Effector memory CD8-positive, alpha-beta T cell (primary cell): ENCODE measurements at regions not wholly inside any gene's neighbourhood (a gene's known extent, or its start where the extent isn't known, plus 50 kb on each side); places are given as distances from the start of the nearest gene placed in this dataset.
"Not testable (repeated sequence)": the region's sequence is repeated elsewhere in the genome, so short reads cannot be mapped to it uniquely, and the experiment has no call there.

Experiments
- ATAC-seq: fragments of 150-1000 bp; cut with Tn5 transposase; replicated peaks from 2 replicates; pipeline ENCODE4 v1.10.0; 2021; ENCODE audit warnings: mild to moderate bottlenecking, moderate library complexity
- DNase-seq, 3 experiments: peaks; one replicate each; pipeline ENCODE4 v3.0.0; 2021
- H3K27ac Mint-ChIP-seq, 2 donors: one replicate each; pipeline ENCODE4 v1.8.0; 2022; ENCODE audit warnings: mild to moderate bottlenecking in 2 of 2, mixed read lengths in 2 of 2, moderate library complexity in 2 of 2
- H3K27me3 Mint-ChIP-seq, 2 donors: one replicate each; pipeline ENCODE4 v1.8.0; 2022; ENCODE audit warnings: mixed read lengths in 2 of 2
- H3K36me3 Mint-ChIP-seq: one replicate; pipeline ENCODE4 v1.8.0; 2022; ENCODE audit warnings: mild to moderate bottlenecking, moderate library complexity, mixed read lengths; ENCODE audit not compliant: insufficient read depth
- H3K4me1 Mint-ChIP-seq, 2 donors: one replicate each; pipeline ENCODE4 v1.8.0; 2022; ENCODE audit warnings: low read depth in 2 of 2, mixed read lengths in 2 of 2
- H3K4me3 Mint-ChIP-seq, 2 donors: one replicate each; pipeline ENCODE4 v1.8.0; 2022; ENCODE audit warnings: mild to moderate bottlenecking in 2 of 2, mixed read lengths in 2 of 2, moderate library complexity in 2 of 2
- H3K9me3 Mint-ChIP-seq, 2 donors: one replicate each; pipeline ENCODE4 v1.8.0; 2022; ENCODE audit warnings: mixed read lengths in 2 of 2

DNA sequence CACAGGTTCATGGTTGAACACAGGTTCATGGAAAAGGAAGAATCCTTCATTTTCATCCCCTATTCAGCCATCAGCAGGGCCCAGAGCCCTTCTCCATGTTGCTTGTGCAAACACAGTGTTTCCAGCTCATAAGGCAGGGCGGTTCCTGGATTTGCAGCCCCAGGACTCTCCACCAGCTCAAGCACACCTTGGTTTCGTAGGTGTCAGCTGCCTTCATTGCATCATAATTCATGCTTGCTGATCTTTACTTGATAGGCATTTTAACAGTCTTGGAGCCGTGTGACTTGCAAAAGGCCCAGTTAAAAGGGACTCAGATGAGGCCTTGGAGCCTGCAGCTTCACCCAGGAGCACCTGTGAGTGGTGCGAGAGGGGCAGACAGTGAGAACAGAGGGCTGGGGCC is 318.1 kb upstream of the B3GAT1 start:
- Mint-ChIP-seq H3K9me3 (no peaks in the 10 kb centered on the region), H3K36me3 (peaks cover 3% of the 10 kb centered on the region), H3K4me3 (no peak overlapping the region), H3K27me3 (peaks cover 40 to 56% of the 10 kb centered on the region in 2 donors), H3K4me1 (peaks cover 3 to 5% of the 10 kb centered on the region in 2 donors), H3K27ac (no peak overlapping the region)
- no peak for ATAC-seq
- DNase-seq, result no peak

GRCh38 chr11:134728186-134728585 is 316.1 kb upstream of the B3GAT1 start:
- no peak overlapping the region for H3K27ac Mint-ChIP-seq
- DNase-seq (no peak), ATAC-seq (no peak)
- no peaks in the 10 kb centered on the region for H3K9me3 Mint-ChIP-seq
- no peak overlapping the region for H3K4me3 Mint-ChIP-seq
- peaks cover 0 to 3% of the 10 kb centered on the region in 2 donors for H3K4me1 Mint-ChIP-seq
- peaks cover 44 to 69% of the 10 kb centered on the region in 2 donors for H3K27me3 Mint-ChIP-seq
- H3K36me3 Mint-ChIP-seq, result peaks cover 3% of the 10 kb centered on the region

- Mint-ChIP-seq H3K27ac (no peak overlapping the region), H3K9me3 (no peaks in the 10 kb centered on the region), H3K36me3 (peaks cover 3% of the 10 kb centered on the region), H3K4me1 (peaks cover 0 to 3% of the 10 kb centered on the region in 2 donors), H3K27me3 (peaks cover 46 to 71% of the 10 kb centered on the region in 2 donors), H3K4me3 (no peak overlapping the region)
- ATAC-seq (no peak), DNase-seq (no peak)
These were observed 315.6 kb upstream of the B3GAT1 start for GRCh38 chr11:134727636-134728035.

DNA sequence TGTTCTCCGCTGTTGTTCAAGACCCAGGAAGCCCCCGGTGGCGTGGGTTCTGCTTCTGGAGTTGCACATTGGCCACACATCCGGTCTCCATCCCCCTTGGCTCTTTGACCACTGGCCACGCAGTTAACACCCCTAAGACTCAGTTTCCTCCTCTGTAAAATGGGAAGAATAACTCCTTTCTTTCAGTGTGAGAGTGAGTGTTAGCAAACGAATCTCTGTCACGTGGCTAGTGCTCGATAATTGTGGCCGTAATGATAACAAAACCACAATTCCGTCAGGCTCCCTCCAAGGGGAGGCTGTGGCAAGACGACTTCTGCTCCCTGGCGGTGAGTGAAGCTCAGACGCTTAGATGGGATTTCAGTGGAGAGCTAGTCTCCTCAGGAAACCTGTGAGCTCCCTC is 315.2 kb upstream of the B3GAT1 start:
- DNase-seq (no peak), ATAC-seq (no peak)
- Mint-ChIP-seq H3K27me3 (peaks cover 46 to 71% of the 10 kb centered on the region in 2 donors), H3K27ac (no peak overlapping the region), H3K4me1 (peaks cover 0 to 3% of the 10 kb centered on the region in 2 donors), H3K36me3 (peaks cover 3% of the 10 kb centered on the region), H3K9me3 (no peaks in the 10 kb centered on the region), H3K4me3 (no peak overlapping the region)

DNA sequence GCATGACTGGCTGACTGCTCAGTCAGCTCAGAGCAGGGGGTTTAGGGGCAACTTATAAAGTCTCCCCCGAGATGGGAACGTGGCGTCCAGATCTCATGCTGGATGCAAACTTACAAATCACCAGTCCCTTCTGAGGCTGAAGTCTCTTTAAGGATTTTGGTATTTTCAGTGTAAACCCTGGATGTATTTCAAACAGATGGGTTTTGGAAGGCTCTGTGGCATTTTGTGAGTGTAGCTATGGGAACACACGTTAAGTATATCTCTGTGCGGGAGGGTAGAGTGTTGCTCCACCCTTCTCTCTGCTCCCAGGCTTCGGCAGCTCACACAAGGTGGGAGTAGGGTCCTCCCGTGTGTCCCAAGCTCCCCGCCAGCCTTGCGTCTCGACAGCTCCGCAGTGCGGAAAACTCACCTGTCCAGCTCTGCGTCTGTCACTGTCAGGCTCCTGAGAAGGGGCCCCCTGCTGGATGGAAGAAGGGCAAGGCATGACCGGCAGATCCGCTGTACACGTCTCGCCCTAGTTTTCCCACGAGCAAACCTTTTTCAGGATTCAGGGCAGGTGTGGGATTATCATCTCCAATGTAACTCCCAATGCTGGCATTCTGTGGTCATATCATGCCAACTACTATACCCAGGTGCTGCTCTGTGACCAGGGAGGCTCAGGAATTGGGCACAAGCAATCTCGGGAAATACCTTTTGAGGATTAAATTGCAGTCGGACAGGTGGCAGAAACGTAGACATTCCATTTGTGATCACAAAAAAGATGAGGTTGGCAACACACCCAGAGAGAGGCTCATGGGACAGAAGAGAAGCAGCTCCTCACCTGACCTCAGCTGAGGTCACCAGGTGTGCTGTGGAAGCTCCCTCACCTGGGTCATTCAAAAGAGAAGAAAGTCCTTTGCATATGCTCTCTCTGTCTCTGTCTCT is 313.9 kb upstream of the B3GAT1 start:
- H3K27ac Mint-ChIP-seq, result no peak overlapping the region
- no peak overlapping the region for H3K4me3 Mint-ChIP-seq
- no peaks in the 10 kb centered on the region for H3K9me3 Mint-ChIP-seq
- ATAC-seq (no peak), DNase-seq (no peak)
- H3K36me3 Mint-ChIP-seq, result peaks cover 3% of the 10 kb centered on the region
- H3K27me3 Mint-ChIP-seq, result peaks cover 46 to 71% of the 10 kb centered on the region in 2 donors
- peaks cover 0 to 3% of the 10 kb centered on the region in 2 donors for H3K4me1 Mint-ChIP-seq

DNA sequence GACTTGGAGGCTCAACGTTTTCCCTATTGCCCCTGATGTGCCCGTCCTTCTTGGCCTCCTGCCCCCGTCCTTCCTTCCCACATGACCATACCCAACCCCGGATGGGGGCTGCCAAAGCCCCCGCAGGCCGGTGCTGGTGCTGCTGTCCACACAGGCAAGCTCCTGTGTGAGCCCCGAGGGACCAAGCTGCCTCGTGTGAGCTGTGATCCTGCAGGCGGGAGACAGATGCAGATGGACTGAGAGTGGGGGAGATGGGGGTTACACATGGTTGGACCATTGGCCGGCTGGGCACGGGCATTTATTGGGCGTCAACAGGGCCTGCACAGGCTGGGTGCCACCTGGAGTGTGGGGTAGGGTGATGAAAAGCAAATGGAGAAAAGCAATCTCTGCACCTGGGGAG is 313.2 kb upstream of the B3GAT1 start:
- DNase-seq (no peak), ATAC-seq (no peak)
- Mint-ChIP-seq H3K4me1 (peaks cover 0 to 3% of the 10 kb centered on the region in 2 donors), H3K27ac (no peak overlapping the region), H3K36me3 (peaks cover 3% of the 10 kb centered on the region), H3K4me3 (no peak overlapping the region), H3K9me3 (no peaks in the 10 kb centered on the region), H3K27me3 (peaks cover 46 to 71% of the 10 kb centered on the region in 2 donors)

DNA sequence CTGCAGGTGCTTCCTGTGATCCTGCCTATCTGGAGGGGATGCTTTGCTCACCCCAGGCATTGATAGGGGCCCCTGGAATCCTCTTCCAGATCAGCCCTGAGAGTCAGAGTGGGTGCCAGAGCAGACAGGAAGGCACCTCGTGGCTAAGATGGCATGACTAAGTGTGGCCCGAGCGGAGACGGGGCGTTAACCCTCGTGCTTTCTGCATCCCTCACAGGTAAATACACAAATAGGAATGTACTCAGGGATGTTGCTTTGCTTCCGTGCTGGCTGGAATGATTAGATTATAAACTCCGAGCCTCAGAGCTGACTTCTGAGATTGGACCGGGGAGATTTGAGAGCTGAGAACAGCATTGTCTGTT is 312.7 kb upstream of the B3GAT1 start:
- DNase-seq (no peak), ATAC-seq (no peak)
- Mint-ChIP-seq H3K9me3 (no peaks in the 10 kb centered on the region), H3K27me3 (peaks cover 46 to 68% of the 10 kb centered on the region in 2 donors), H3K36me3 (peaks cover 3% of the 10 kb centered on the region), H3K4me1 (peaks cover 0 to 3% of the 10 kb centered on the region in 2 donors), H3K4me3 (no peak overlapping the region), H3K27ac (no peak overlapping the region)

DNA sequence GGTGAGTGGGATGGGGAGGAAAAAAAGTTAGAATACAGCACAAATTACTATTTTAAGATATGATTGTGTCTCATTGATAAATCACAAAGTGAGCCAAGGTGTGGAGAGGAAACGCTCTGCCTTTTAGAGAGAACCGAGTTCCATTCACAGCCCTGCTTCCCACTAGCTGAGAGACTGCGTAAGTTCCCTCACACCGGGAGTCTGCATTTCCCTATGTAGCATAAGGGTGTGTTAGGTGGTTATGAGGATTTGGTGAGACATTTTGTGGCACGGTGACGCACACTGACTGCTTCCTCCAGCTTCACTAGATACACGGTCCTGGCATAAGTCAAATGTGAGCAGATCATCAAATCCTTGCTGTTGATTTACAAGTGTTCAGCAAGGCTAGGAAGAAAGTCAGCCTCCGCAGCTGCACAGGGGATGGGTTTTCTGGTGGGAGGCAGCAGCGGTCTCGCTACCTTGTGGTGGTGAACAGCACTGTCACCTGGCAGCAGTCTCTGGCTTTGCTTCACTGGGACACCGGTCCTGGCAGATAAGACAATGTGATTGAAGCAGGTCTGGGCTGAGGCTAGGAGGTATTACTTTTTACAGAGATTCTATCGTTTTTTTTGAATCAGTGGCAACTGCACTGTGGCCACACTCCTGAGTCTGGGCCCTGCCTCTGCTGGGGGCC is 312.2 kb upstream of the B3GAT1 start:
- no peak for DNase-seq
- Mint-ChIP-seq H3K4me3 (no peak overlapping the region), H3K9me3 (no peaks in the 10 kb centered on the region), H3K27ac (no peak overlapping the region), H3K27me3 (peaks cover 46 to 67% of the 10 kb centered on the region in 2 donors), H3K36me3 (no peaks in the 10 kb centered on the region), H3K4me1 (peaks cover 0 to 3% of the 10 kb centered on the region in 2 donors)
- ATAC-seq, result no peak

DNA sequence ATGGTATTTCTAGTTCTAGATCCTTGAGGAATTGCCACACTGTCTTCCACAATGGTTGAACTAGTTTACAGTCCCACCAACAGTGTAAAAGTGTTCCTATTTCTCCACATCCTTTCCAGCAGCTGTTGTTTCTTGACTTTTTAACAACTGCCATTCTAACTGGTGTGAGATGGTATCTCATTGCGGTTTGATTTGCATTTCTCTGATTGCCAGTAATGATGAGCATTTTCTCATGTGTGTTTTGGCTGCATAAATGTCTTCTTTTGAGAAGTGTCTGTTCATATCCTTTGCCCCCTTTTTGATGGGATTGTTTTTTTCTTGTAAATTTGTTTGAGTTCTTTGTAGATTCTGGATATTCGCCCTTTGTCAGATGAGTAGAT is 308.6 kb upstream of the B3GAT1 start:
- not testable (repeated sequence) for H3K4me1 Mint-ChIP-seq, DNase-seq, H3K27ac Mint-ChIP-seq, ATAC-seq, H3K9me3 Mint-ChIP-seq, H3K4me3 Mint-ChIP-seq, H3K36me3 Mint-ChIP-seq
- peaks cover 45 to 57% of the 10 kb centered on the region in 2 donors for H3K27me3 Mint-ChIP-seq

DNA sequence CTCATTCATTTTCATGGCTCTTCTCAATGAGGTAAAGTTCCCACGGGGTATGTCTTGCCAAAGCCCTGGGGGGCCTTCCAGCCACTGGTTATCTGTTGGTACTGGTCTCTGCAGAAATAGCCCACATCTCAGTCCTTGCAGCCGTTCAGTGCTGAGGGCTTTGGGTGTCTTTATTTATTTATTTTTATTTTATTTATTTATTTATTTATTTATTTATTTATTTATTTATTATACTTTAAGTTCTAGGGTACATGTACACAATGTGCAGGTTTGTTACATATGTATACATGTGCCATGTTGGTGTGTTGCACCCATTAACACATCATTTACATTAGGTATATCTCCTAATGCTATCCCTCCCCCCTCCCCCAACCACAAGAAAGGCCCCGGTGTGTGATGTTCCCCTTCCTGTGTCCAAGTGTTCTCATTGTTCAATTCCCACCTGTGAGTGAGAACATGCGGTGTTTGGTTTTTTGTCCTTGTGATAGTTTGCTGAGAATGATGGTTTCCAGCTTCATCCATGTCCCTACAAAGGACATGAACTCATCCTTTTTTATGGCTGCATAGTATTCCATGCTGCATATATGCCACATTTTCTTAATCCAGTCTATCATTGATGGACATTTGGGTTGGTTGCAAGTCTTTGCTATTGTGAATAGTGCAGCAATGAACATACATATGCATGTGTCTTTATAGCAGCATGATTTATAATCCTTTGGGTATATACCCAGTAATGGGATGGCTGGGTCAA is 308.1 kb upstream of the B3GAT1 start:
- peaks cover 44 to 54% of the 10 kb centered on the region in 2 donors for H3K27me3 Mint-ChIP-seq
- not testable (repeated sequence) for H3K27ac Mint-ChIP-seq, H3K9me3 Mint-ChIP-seq, DNase-seq, ATAC-seq, H3K36me3 Mint-ChIP-seq, H3K4me1 Mint-ChIP-seq, H3K4me3 Mint-ChIP-seq

DNA sequence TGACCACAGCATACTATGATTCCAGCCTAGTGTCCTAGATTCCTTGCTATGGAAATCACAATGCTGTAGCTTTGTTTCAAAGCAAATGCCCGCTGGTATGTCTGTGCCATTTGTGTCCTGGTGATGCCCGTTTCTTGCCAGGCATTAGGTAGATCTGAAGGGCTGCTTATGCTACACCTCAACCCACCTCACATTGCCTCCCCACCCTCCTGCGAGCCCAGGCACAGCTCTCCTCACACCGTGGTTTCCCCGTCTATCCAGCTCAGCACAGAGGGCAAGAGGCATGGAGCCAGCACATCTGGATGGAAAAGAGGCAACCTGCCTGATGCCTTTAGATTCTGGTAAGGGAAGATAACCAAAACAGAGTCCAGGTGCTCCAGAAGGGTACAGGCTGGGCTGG is 307.4 kb upstream of the B3GAT1 start:
- Mint-ChIP-seq H3K9me3 (no peaks in the 10 kb centered on the region), H3K4me3 (no peak overlapping the region), H3K27me3 (peaks cover 37 to 49% of the 10 kb centered on the region in 2 donors), H3K36me3 (no peaks in the 10 kb centered on the region), H3K4me1 (no peaks in the 10 kb centered on the region), H3K27ac (no peak overlapping the region)
- no peak for DNase-seq
- no peak for ATAC-seq

DNA sequence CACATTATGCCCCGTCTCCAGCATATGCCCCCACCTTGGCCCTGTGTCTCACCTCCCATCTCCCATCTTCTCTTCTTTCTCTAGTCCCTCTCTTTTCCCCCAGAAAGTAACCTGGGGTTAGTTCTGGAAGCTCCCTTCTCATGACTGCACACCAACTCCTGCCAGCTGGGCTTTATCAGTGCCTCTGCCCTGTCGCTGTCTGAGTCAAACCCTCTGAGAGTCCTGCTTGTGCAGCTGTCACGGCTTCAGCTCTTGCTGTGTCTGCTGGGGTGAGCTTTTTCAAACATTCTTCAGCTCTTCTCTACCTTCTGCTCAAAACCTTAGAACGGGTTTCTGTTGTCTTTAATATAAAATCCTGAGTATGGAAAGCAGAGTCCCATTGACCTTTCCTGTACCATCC is 304.5 kb upstream of the B3GAT1 start:
- Mint-ChIP-seq H3K27me3 (peaks cover 25 to 52% of the 10 kb centered on the region in 2 donors), H3K9me3 (no peaks in the 10 kb centered on the region), H3K36me3 (no peaks in the 10 kb centered on the region), H3K4me1 (no peaks in the 10 kb centered on the region), H3K4me3 (no peak overlapping the region), H3K27ac (no peak overlapping the region)
- DNase-seq, result no peak
- ATAC-seq, result no peak

- Mint-ChIP-seq H3K4me3 (no peak overlapping the region), H3K27ac (no peak overlapping the region), H3K36me3 (no peaks in the 10 kb centered on the region), H3K27me3 (peaks cover 25 to 47% of the 10 kb centered on the region in 2 donors), H3K9me3 (no peaks in the 10 kb centered on the region), H3K4me1 (no peaks in the 10 kb centered on the region)
- no peak for ATAC-seq
- no peak for DNase-seq
These were observed 302.1 kb upstream of the B3GAT1 start for GRCh38 chr11:134714021-134714656.
